SU-DHL-6 (cell line): ENCODE measurements at regions not wholly inside any gene's neighbourhood (a gene's known extent, or its start where the extent isn't known, plus 50 kb on each side); places are given as distances from the start of the nearest gene placed in this dataset.

Source experiments
- EZH2phosphoT487 ChIP-seq: fragments of 200-600 bp; sonication (generic), shearing (Covaris generic); conservative IDR thresholded peaks from 2 replicates; pipeline ENCODE4 v1.6.1; 2018; ENCODE audit warnings: mild to moderate bottlenecking, antibody characterized with exemption, low read length, moderate library complexity, mixed read lengths
- TF ChIP-seq, protein P1 (sequence below): fragments of 200-600 bp; sonication (generic); IDR thresholded peaks from one replicate; pipeline ENCODE4 v1.5.1; 2017; ENCODE audit warnings: antibody characterized with exemption, mild to moderate bottlenecking, low read length, moderate library complexity; ENCODE audit not compliant: insufficient read depth, poor library complexity, severe bottlenecking

- TF ChIP-seq EZH2phosphoT487, result no peak
- TF ChIP-seq, protein P1, sequence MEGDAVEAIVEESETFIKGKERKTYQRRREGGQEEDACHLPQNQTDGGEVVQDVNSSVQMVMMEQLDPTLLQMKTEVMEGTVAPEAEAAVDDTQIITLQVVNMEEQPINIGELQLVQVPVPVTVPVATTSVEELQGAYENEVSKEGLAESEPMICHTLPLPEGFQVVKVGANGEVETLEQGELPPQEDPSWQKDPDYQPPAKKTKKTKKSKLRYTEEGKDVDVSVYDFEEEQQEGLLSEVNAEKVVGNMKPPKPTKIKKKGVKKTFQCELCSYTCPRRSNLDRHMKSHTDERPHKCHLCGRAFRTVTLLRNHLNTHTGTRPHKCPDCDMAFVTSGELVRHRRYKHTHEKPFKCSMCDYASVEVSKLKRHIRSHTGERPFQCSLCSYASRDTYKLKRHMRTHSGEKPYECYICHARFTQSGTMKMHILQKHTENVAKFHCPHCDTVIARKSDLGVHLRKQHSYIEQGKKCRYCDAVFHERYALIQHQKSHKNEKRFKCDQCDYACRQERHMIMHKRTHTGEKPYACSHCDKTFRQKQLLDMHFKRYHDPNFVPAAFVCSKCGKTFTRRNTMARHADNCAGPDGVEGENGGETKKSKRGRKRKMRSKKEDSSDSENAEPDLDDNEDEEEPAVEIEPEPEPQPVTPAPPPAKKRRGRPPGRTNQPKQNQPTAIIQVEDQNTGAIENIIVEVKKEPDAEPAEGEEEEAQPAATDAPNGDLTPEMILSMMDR, result no peak
Observed at GRCh38 chr2:67626656-67627055, 229.5 kb downstream of the ETAA1 start.
